ENCODE measurements at regions not wholly inside any gene's neighbourhood (a gene's known extent, or its start where the extent isn't known, plus 50 kb on each side); places are given as distances from the start of the nearest gene placed in this dataset.

DNA sequence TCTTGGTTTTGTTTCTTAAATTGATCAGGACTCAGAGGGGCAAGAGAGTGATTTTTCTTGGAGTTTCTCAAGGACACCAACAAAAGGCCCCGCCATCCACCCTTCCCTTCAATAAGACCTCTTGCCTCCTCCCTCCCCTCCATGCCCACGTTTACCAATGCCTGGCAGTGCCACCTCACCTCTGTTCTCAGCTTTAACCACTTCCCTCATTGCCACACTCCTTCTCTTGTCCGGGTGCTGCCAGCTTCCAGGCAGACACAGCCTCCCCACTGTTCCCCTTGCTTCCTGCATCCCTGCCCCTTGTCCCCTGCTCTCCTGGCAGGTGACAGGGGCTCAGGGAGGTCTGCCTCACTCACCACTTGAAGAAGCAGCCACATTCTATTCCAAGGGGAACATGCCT, 90.8 kb downstream of the LHX2 start:
- H3K4me3 ChIP-seq, result no peak overlapping the region
- peaks cover 29% of the 10 kb centered on the region for H3K27me3 ChIP-seq
- intact Hi-C loops (cut with DNase I; ENCODE audit: low total_unique reads), result no loop called here
- 38 to 41% methylated on average over 1 to 3 of the region's 3 CpGs for WGBS, 2 donors (ENCODE audit: low coverage in 1 of 2)
- no peaks in the 10 kb centered on the region for H3K4me1 ChIP-seq
- in situ Hi-C loops (cut with MboI; ENCODE audit: low pct_ligation_motif_present in 1 of 4, low pct_unique_long_range_greater_than_20kb in 1 of 4, low sequenced_read_pairs in 3 of 4), result no loop called here
- H3K36me3 ChIP-seq, result no peaks in the 10 kb centered on the region
- H3K9me3 ChIP-seq, result no peaks in the 10 kb centered on the region
- TF ChIP-seq EP300 (IDR thresholded peaks at IDR 0.05; ENCODE audit: low read depth) (no peak), POLR2A (IDR thresholded peaks at IDR 0.05) (no peak), POLR2AphosphoS5 (IDR thresholded peaks at IDR 0.05) (no peak)
- TF ChIP-seq, protein P1, sequence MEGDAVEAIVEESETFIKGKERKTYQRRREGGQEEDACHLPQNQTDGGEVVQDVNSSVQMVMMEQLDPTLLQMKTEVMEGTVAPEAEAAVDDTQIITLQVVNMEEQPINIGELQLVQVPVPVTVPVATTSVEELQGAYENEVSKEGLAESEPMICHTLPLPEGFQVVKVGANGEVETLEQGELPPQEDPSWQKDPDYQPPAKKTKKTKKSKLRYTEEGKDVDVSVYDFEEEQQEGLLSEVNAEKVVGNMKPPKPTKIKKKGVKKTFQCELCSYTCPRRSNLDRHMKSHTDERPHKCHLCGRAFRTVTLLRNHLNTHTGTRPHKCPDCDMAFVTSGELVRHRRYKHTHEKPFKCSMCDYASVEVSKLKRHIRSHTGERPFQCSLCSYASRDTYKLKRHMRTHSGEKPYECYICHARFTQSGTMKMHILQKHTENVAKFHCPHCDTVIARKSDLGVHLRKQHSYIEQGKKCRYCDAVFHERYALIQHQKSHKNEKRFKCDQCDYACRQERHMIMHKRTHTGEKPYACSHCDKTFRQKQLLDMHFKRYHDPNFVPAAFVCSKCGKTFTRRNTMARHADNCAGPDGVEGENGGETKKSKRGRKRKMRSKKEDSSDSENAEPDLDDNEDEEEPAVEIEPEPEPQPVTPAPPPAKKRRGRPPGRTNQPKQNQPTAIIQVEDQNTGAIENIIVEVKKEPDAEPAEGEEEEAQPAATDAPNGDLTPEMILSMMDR (IDR thresholded peaks at IDR 0.05), result no peak
- H3K27ac ChIP-seq, result no peak overlapping the region
- DNase-seq, result no peak

DNA sequence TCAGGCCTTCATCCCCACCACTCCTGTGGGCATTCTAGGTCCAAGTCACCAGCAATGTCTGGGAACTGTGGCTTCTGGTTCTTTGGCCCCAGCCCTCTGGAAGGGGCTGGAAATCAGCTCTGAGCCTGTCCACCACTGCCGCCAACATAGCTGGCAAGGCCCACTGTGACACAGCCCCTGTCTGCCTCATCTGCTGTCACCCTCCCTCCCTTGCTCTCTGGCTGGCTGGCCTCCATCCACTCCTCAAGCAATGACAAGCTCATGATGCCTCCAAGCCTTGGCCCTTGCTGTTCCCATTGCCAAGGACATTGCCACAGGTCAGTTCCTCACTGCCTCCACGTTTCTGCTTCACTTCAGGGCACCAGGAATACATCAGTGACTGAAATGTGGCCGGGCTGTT, 93.7 kb downstream of the LHX2 start:
- intact Hi-C loops (cut with DNase I; ENCODE audit: low total_unique reads), result no loop called here
- no peaks in the 10 kb centered on the region for H3K4me1 ChIP-seq
- DNase-seq, result no peak
- H3K27me3 ChIP-seq, result peaks cover 20% of the 10 kb centered on the region
- H3K36me3 ChIP-seq, result no peaks in the 10 kb centered on the region
- in situ Hi-C loops (cut with MboI; ENCODE audit: low pct_ligation_motif_present in 1 of 4, low pct_unique_long_range_greater_than_20kb in 1 of 4, low sequenced_read_pairs in 3 of 4), result no loop called here
- no peak for TF ChIP-seq POLR2AphosphoS5 (IDR thresholded peaks at IDR 0.05)
- TF ChIP-seq, protein P1 (IDR thresholded peaks at IDR 0.05), result no peak
- no peak for TF ChIP-seq EP300 (IDR thresholded peaks at IDR 0.05; ENCODE audit: low read depth)
- WGBS, 2 donors (ENCODE audit: low coverage in 1 of 2), result 68% methylated on average over 3 of the region's 3 CpGs; no CpG with 5 or more reads in 1 of the 2 donors
- no peaks in the 10 kb centered on the region for H3K9me3 ChIP-seq
- no peak overlapping the region for H3K27ac ChIP-seq
- no peak overlapping the region for H3K4me3 ChIP-seq

DNA sequence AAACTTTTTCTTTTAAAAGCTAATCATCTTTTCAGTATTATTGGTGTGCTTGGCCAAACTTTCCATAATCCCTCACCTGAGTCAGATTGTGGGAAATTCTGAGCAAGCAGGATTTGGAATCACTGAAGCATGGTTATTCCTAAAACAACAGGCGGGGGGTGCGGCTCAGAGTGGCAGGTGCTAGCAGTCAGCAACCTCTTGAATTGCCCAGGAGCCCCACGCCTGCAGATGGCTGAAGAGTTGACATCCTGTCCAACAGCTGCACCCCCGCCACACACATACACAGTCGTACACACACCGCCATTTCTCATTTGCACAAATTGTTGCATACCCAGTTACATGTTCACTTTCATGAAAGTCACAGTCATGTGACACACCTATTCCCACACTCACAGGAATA, 96.6 kb downstream of the LHX2 start:
- no peaks in the 10 kb centered on the region for H3K4me1 ChIP-seq
- H3K9me3 ChIP-seq, result no peaks in the 10 kb centered on the region
- H3K27ac ChIP-seq, result no peak overlapping the region
- no peak overlapping the region for H3K4me3 ChIP-seq
- TF ChIP-seq POLR2A (IDR thresholded peaks at IDR 0.05) (no peak), EP300 (IDR thresholded peaks at IDR 0.05; ENCODE audit: low read depth) (no peak), POLR2AphosphoS5 (IDR thresholded peaks at IDR 0.05) (no peak)
- TF ChIP-seq, protein P1 (IDR thresholded peaks at IDR 0.05), result no peak
- H3K27me3 ChIP-seq, result no peaks in the 10 kb centered on the region
- in situ Hi-C loops (cut with MboI; ENCODE audit: low pct_ligation_motif_present in 1 of 4, low pct_unique_long_range_greater_than_20kb in 1 of 4, low sequenced_read_pairs in 3 of 4) (no loop called here), intact Hi-C loops (cut with DNase I; ENCODE audit: low total_unique reads) (no loop called here)
- no peak for DNase-seq
- 77% methylated on average over 6 of the region's 6 CpGs; no CpG with 5 or more reads in 1 of the 2 donors for WGBS, 2 donors (ENCODE audit: low coverage in 1 of 2)
- no peaks in the 10 kb centered on the region for H3K36me3 ChIP-seq

DNA sequence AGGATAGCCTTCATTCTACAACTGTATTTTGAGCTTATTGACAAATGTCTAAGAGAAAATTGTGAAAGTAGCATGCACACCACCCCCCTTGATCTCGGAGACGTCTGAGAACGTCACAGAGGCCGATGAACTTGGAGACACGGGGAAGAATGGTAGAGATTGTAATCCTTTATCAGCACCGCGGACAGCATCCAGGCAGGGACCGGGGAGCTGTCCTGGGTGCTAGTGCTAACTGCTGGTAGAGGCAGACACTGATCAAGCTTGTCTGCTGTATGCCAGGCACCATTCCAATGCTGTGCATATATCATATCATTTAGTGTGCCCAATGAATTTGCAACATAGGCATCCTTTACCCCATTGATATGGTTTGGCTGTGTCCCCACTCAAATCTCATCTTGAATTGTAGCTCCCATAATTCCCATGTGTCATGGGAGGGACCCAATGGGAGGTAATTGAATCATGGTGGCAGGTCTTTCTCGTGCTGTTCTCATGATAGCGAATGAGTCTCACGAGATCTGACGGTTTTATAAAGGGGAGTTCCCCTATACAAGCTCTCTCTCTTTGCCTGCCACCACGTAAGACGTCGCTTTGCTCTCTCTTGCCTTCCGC, 98.8 kb downstream of the LHX2 start:
- TF ChIP-seq EP300 (IDR thresholded peaks at IDR 0.05; ENCODE audit: low read depth) (no peak), POLR2AphosphoS5 (IDR thresholded peaks at IDR 0.05) (no peak), POLR2A (IDR thresholded peaks at IDR 0.05) (no peak)
- TF ChIP-seq, protein P1 (IDR thresholded peaks at IDR 0.05), result no peak
- Histone ChIP-seq H3K4me1 (no peaks in the 10 kb centered on the region), H3K4me3 (no peak overlapping the region), H3K9me3 (no peaks in the 10 kb centered on the region), H3K27me3 (no peaks in the 10 kb centered on the region), H3K27ac (no peak overlapping the region), H3K36me3 (no peaks in the 10 kb centered on the region)
- 41 to 46% methylated on average over 13 to 16 of the region's 16 CpGs for WGBS, 2 donors (ENCODE audit: low coverage in 1 of 2)
- in situ Hi-C loops (cut with MboI; ENCODE audit: low pct_ligation_motif_present in 1 of 4, low pct_unique_long_range_greater_than_20kb in 1 of 4, low sequenced_read_pairs in 3 of 4) (no loop called here), intact Hi-C loops (cut with DNase I; ENCODE audit: low total_unique reads) (no loop called here)
- DNase-seq, result peak; percentile 53
